H1 (cell line): ENCODE measurements at regions not wholly inside any gene's neighbourhood (a gene's known extent, or its start where the extent isn't known, plus 50 kb on each side); places are given as distances from the start of the nearest gene placed in this dataset.

Source experiments
- CTCF ChIA-PET: fragments of 300-600 bp; sonication (Branson Sonifier 250); formaldehyde crosslinking; loops from one replicate; lab custom pipeline; 2021; ENCODE audit not compliant: partially characterized antibody; lab: Charles Lee
- POLR2A ChIA-PET: fragments of 300-600 bp; sonication (Branson Sonifier 250); formaldehyde crosslinking; loops from one replicate; lab custom pipeline; 2021; ENCODE audit warnings: inconsistent platforms; ENCODE audit not compliant: partially characterized antibody; lab: Charles Lee
- DNase-seq, 2 experiments: peaks; one replicate each; pipeline versions ENCODE4 v3.0.0 to v3.0.0-alpha.2; 2010 to 2022; ENCODE audit warnings: low spot score in 2 of 2, low read depth in 1 of 2, mixed read lengths in 1 of 2
- FAIRE-seq: peaks from 2 replicates; lab custom pipeline; 2011; peaks lifted over from hg19 to GRCh38; lab: Jason Lieb, UNC
- H2AFZ ChIP-seq: 2 replicates; pipeline ENCODE4 v1.8.1; 2012; ENCODE audit warnings: low read length, inconsistent platforms
- H2AK5ac ChIP-seq: 2 replicates; pipeline ENCODE4 v1.6.1; 2013; ENCODE audit warnings: low read depth, low read length
- H2BK120ac ChIP-seq: replicated peaks from 2 replicates; pipeline ENCODE3; 2013; ENCODE audit warnings: low read depth, low read length, inconsistent platforms
- H2BK12ac ChIP-seq: 2 replicates; pipeline ENCODE4 v1.6.1; 2013; ENCODE audit warnings: low read depth, low read length
- H2BK15ac ChIP-seq: 2 replicates; pipeline ENCODE4 v1.6.1; 2013; ENCODE audit warnings: low read length
- H2BK20ac ChIP-seq: 2 replicates; pipeline ENCODE4 v1.6.1; 2013; ENCODE audit warnings: low read length
- H2BK5ac ChIP-seq: 2 replicates; pipeline ENCODE4 v1.6.1; 2013; ENCODE audit warnings: low read depth, low read length
- H3K14ac ChIP-seq: 2 replicates; pipeline ENCODE4 v1.6.1; 2013; ENCODE audit warnings: inconsistent platforms; ENCODE audit not compliant: insufficient read length
- H3K18ac ChIP-seq: 2 replicates; pipeline ENCODE4 v1.6.1; 2013; ENCODE audit warnings: low read length; ENCODE audit errors: extremely low read depth
- H3K23ac ChIP-seq: 2 replicates; pipeline ENCODE4 v1.6.1; 2013; ENCODE audit warnings: inconsistent platforms; ENCODE audit not compliant: insufficient read length
- H3K23me2 ChIP-seq: 2 replicates; pipeline ENCODE4 v1.6.1; 2013; ENCODE audit warnings: low read depth, low read length
- H3K27ac ChIP-seq: 2 replicates; pipeline ENCODE4 v1.6.1; 2011; ENCODE audit warnings: low read depth, low read length, inconsistent platforms
- H3K27me3 ChIP-seq, 4 experiments: replicated peaks in 1 of 4; 1 replicate in 1 of 4; 2 replicates in 3 of 4; pipeline versions ENCODE4 v1.6.1 to v1.8.1; 2011 to 2013; ENCODE audit warnings: low read length in 3 of 4, mild to moderate bottlenecking in 3 of 4, inconsistent platforms in 2 of 4, mixed read lengths in 2 of 4, moderate library complexity in 1 of 4; ENCODE audit not compliant: control insufficient read depth in 3 of 4, insufficient read depth in 3 of 4; ENCODE audit errors: extremely low read depth in 1 of 4
- H3K36me3 ChIP-seq, 4 experiments: 2 replicates each; pipeline versions ENCODE4 v1.6.1 to v1.8.1; 2011 to 2013; ENCODE audit warnings: mild to moderate bottlenecking in 4 of 4, low read length in 3 of 4, moderate library complexity in 2 of 4, control low read depth in 1 of 4, inconsistent platforms in 1 of 4; ENCODE audit not compliant: insufficient read depth in 4 of 4, control insufficient read depth in 2 of 4
- H3K4ac ChIP-seq: replicated peaks from 2 replicates; pipeline ENCODE3; 2013; ENCODE audit warnings: low read length, low read depth, mixed read lengths, inconsistent platforms; ENCODE audit not compliant: insufficient read length
- H3K4me1 ChIP-seq, 4 experiments: replicated peaks in 1 of 4; 1 replicate in 1 of 4; 2 replicates in 3 of 4; pipeline versions ENCODE4 v1.6.1 to v1.8.1; 2011 to 2013; ENCODE audit warnings: low read length in 3 of 4, inconsistent platforms in 2 of 4, mixed read lengths in 1 of 4; ENCODE audit not compliant: insufficient read depth in 4 of 4, control insufficient read depth in 3 of 4
- H3K4me2 ChIP-seq, 2 experiments: 2 replicates each; pipeline versions ENCODE4 v1.6.1 to v1.8.1; 2011 to 2013; ENCODE audit warnings: low read depth in 2 of 2, low read length in 2 of 2, control low read depth in 1 of 2, inconsistent platforms in 1 of 2, mild to moderate bottlenecking in 1 of 2; ENCODE audit not compliant: insufficient read depth in 1 of 2
- H3K4me3 ChIP-seq, 4 experiments: fragments of 200-600, 300-600 bp in 1 of 4; sonication (generic), shearing (Covaris generic), sonication (Bioruptor Twin) in 1 of 4; 2 replicates each; pipeline versions ENCODE4 v1.5.1 to v1.8.1; 2011 to 2016; ENCODE audit warnings: low read length in 4 of 4, low read depth in 3 of 4, control low read depth in 2 of 4, inconsistent platforms in 2 of 4, mild to moderate bottlenecking in 2 of 4, mixed read lengths in 1 of 4, moderate library complexity in 1 of 4; ENCODE audit not compliant: insufficient read depth in 2 of 4; ENCODE audit errors: extremely low read depth in 1 of 4
- H3K56ac ChIP-seq: replicated peaks from 2 replicates; pipeline ENCODE3; 2013; ENCODE audit warnings: low read depth, mild to moderate bottlenecking, mixed read lengths, low read length, inconsistent platforms; ENCODE audit not compliant: insufficient read length
- H3K79me1 ChIP-seq: 2 replicates; pipeline ENCODE4 v1.6.1; 2013; ENCODE audit warnings: low read depth, low read length, control low read depth
- H3K79me2 ChIP-seq, 2 experiments: 2 replicates each; pipeline versions ENCODE4 v1.6.1 to v1.8.1; 2012 to 2013; ENCODE audit warnings: low read length in 2 of 2, mild to moderate bottlenecking in 2 of 2, inconsistent platforms in 1 of 2; ENCODE audit not compliant: insufficient read depth in 2 of 2, control insufficient read depth in 1 of 2
- H3K9ac ChIP-seq, 4 experiments: replicated peaks in 1 of 4; 1 replicate in 1 of 4; 2 replicates in 3 of 4; pipeline versions ENCODE4 v1.6.1 to v1.8.1; 2011 to 2013; ENCODE audit warnings: low read depth in 3 of 4, low read length in 3 of 4, control low read depth in 2 of 4, mild to moderate bottlenecking in 2 of 4, moderate library complexity in 2 of 4, inconsistent platforms in 1 of 4; ENCODE audit errors: extremely low read depth in 1 of 4
- H3K9me3 ChIP-seq, 2 experiments: 2 replicates each; pipeline versions ENCODE4 v1.6.1 to v1.8.1; 2012 to 2013; ENCODE audit warnings: mild to moderate bottlenecking in 2 of 2, moderate library complexity in 2 of 2, control low read depth in 1 of 2, inconsistent platforms in 1 of 2, low read depth in 1 of 2, low read length in 1 of 2, mixed read lengths in 1 of 2; ENCODE audit not compliant: insufficient read depth in 2 of 2
- H4K20me1 ChIP-seq, 2 experiments: replicated peaks in 1 of 2; 2 replicates each; pipeline versions ENCODE3 to v1.8.1; 2011 to 2013; ENCODE audit warnings: inconsistent platforms in 2 of 2, low read length in 2 of 2, mild to moderate bottlenecking in 1 of 2; ENCODE audit not compliant: insufficient read depth in 2 of 2, control insufficient read depth in 1 of 2
- H4K5ac ChIP-seq: 2 replicates; pipeline ENCODE4 v1.6.1; 2013; ENCODE audit warnings: low read length, low read depth, mixed read lengths, inconsistent platforms; ENCODE audit not compliant: insufficient read length
- H4K8ac ChIP-seq: 2 replicates; pipeline ENCODE4 v1.8.0; 2013; ENCODE audit warnings: mild to moderate bottlenecking, moderate library complexity, low read length, inconsistent platforms; ENCODE audit not compliant: insufficient read depth; ENCODE audit errors: extremely low read depth
- H4K91ac ChIP-seq: replicated peaks from 2 replicates; pipeline ENCODE3; 2013; ENCODE audit warnings: low read length, mixed read lengths, inconsistent platforms; ENCODE audit not compliant: insufficient read length
- CBX8 ChIP-seq: fragments of 300-800, 300-1000 bp; sonication (generic); IDR thresholded peaks from 2 replicates; pipeline ENCODE4 v1.7.1; 2016; ENCODE audit warnings: low read depth, low read length, borderline replicate concordance
- FOSL1 ChIP-seq: IDR thresholded peaks from 2 replicates; pipeline ENCODE4 v1.6.1; 2011; ENCODE audit warnings: mild to moderate bottlenecking, low read depth, low read length, moderate library complexity; ENCODE audit not compliant: insufficient read depth
- KDM1A ChIP-seq: fragments of 200-600, 300-600 bp; sonication (generic); IDR thresholded peaks from 2 replicates; pipeline ENCODE4 v1.7.1; 2016; ENCODE audit warnings: mild to moderate bottlenecking, low read length, borderline replicate concordance
- KDM4A ChIP-seq: IDR thresholded peaks from one replicate; pipeline ENCODE4 v1.7.1; 2012; ENCODE audit warnings: low read depth, mild to moderate bottlenecking, moderate library complexity, low read length, inconsistent platforms; ENCODE audit not compliant: severe bottlenecking
- RAD21 ChIP-seq, 2 experiments: IDR thresholded peaks in 1 of 2; conservative IDR thresholded peaks in 1 of 2; 2 replicates each; pipeline ENCODE4 v1.6.1; 2011; ENCODE audit warnings: low read depth in 2 of 2, low read length in 2 of 2, improper control_type of control experiment in 1 of 2, inconsistent platforms in 1 of 2, mild to moderate bottlenecking in 1 of 2, moderate library complexity in 1 of 2
- RBBP5 ChIP-seq: IDR thresholded peaks from 2 replicates; pipeline ENCODE4 v1.7.1; 2012; ENCODE audit warnings: low read depth, mild to moderate bottlenecking, inconsistent platforms, low read length, moderate library complexity, borderline replicate concordance
- SIN3A ChIP-seq, 2 experiments: IDR thresholded peaks in 1 of 2; conservative IDR thresholded peaks in 1 of 2; 2 replicates each; pipeline ENCODE4 v1.6.1; 2011 to 2012; ENCODE audit warnings: low read length in 2 of 2, improper control_type of control experiment in 1 of 2, low read depth in 1 of 2, mild to moderate bottlenecking in 1 of 2
- SIRT6 ChIP-seq: IDR thresholded peaks from one replicate; pipeline ENCODE4 v1.7.1; 2012; ENCODE audit warnings: low read length, inconsistent platforms
- SP1 ChIP-seq: IDR thresholded peaks from 2 replicates; pipeline ENCODE4 v1.6.1; 2011; ENCODE audit warnings: low read depth, low read length
- SRF ChIP-seq: IDR thresholded peaks from 2 replicates; pipeline ENCODE4 v1.6.1; 2011; ENCODE audit warnings: mild to moderate bottlenecking, low read depth, low read length, moderate library complexity
- TCF12 ChIP-seq: IDR thresholded peaks from 2 replicates; pipeline ENCODE4 v1.6.1; 2011; ENCODE audit warnings: low read depth, mild to moderate bottlenecking, low read length
- YY1 ChIP-seq: IDR thresholded peaks from 2 replicates; pipeline ENCODE4 v1.6.1; 2011; ENCODE audit warnings: low read depth, mild to moderate bottlenecking, low read length
- TF ChIP-seq, protein P1 (sequence below): IDR thresholded peaks from 2 replicates; pipeline ENCODE4 v1.6.1; 2012; ENCODE audit warnings: inconsistent platforms
- TF ChIP-seq, protein P2 (sequence below): IDR thresholded peaks from 2 replicates; pipeline ENCODE4 v1.6.1; 2011; ENCODE audit warnings: low read length, improper control_type of control experiment

DNA sequence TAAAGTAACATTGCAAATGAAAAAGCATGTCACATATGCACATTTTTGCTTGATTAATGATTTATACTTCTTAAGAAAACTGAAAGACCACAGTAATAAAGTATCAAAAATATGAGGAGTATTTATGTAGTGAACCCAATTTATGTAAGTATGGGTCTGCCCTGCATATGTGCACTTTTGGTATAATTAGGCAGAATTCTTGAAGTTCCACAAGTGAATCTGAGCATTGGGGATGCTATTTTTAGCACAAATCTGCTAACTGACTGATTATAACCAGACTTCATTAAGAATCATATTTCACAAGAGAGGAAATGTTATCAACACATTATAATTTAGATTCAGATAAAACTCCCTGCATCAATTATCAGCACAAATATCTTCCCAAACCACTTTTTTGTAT, 407.1 kb upstream of the LRRC4C start:
- Histone ChIP-seq H3K23me2 (no peaks in the 10 kb centered on the region), H3K23ac (no peak overlapping the region), H2BK20ac (no peak overlapping the region), H3K9me3 (no peaks in the 10 kb centered on the region), H2BK12ac (no peak overlapping the region), H3K36me3 (no peaks in the 10 kb centered on the region), H2BK120ac (no peak overlapping the region), H3K4me3 (no peak overlapping the region), H3K4ac (no peak overlapping the region), H3K56ac (no peak overlapping the region), H2AFZ (no peak overlapping the region), H3K4me2 (no peak overlapping the region), H4K20me1 (no peaks in the 10 kb centered on the region), H3K79me1 (no peaks in the 10 kb centered on the region), H3K18ac (no peak overlapping the region), H3K79me2 (no peaks in the 10 kb centered on the region), H4K91ac (no peak overlapping the region), H2BK5ac (no peak overlapping the region), H4K5ac (no peak overlapping the region), H2BK15ac (no peak overlapping the region), H4K8ac (no peak overlapping the region), H2AK5ac (no peak overlapping the region), H3K14ac (no peak overlapping the region), H3K27ac (no peak overlapping the region), H3K4me1 (no peaks in the 10 kb centered on the region), H3K27me3 (no peaks in the 10 kb centered on the region), H3K9ac (no peak overlapping the region)
- POLR2A ChIA-PET, result no interaction called here
- FAIRE-seq, result no peak
- CTCF ChIA-PET, result no interaction called here
- DNase-seq, result no peak
- TF ChIP-seq RAD21 (IDR thresholded peaks at IDR 0.05 in 1 of 2, conservative IDR thresholded peaks at IDR 0.05 in 1 of 2; ENCODE audit: low read depth in 2 of 2, low read length in 2 of 2) (no peak), YY1 (no peak), KDM4A (no peak), CBX8 (no peak), SRF (no peak), RBBP5 (no peak), TCF12 (no peak), KDM1A (no peak), SIRT6 (no peak), SP1 (no peak), SIN3A (conservative IDR thresholded peaks at IDR 0.05 in 1 of 2, IDR thresholded peaks at IDR 0.05 in 1 of 2; ENCODE audit: low read depth in 1 of 2, low read length in 2 of 2) (no peak), FOSL1 (no peak)
- TF ChIP-seq, protein P1, sequence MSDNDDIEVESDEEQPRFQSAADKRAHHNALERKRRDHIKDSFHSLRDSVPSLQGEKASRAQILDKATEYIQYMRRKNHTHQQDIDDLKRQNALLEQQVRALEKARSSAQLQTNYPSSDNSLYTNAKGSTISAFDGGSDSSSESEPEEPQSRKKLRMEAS, result no peak
- TF ChIP-seq, protein P2, sequence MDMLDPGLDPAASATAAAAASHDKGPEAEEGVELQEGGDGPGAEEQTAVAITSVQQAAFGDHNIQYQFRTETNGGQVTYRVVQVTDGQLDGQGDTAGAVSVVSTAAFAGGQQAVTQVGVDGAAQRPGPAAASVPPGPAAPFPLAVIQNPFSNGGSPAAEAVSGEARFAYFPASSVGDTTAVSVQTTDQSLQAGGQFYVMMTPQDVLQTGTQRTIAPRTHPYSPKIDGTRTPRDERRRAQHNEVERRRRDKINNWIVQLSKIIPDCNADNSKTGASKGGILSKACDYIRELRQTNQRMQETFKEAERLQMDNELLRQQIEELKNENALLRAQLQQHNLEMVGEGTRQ, result no peak
